ENCODE measurements at regions not wholly inside any gene's neighbourhood (a gene's known extent, or its start where the extent isn't known, plus 50 kb on each side); places are given as distances from the start of the nearest gene placed in this dataset.

DNA sequence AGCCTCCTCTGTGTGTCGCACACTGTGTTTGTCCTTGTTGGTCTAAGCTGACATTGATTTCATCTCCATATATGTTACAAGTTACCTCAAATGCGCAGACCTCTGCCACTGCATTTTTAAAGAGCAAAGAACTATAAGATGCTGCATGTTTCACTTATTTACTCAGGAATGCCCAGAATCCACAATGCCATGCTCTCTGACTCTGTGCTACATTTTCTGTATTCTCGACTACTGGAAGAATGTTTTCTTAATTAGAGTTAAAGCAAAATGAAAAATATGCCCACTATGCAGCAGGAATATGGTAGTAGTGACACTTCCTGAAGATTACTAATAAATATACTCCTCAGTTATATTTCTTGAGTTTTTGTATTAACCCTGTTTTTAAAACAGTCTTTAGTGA, 296.4 kb downstream of the HACE1 start:
- TF ChIP-seq, protein P1, sequence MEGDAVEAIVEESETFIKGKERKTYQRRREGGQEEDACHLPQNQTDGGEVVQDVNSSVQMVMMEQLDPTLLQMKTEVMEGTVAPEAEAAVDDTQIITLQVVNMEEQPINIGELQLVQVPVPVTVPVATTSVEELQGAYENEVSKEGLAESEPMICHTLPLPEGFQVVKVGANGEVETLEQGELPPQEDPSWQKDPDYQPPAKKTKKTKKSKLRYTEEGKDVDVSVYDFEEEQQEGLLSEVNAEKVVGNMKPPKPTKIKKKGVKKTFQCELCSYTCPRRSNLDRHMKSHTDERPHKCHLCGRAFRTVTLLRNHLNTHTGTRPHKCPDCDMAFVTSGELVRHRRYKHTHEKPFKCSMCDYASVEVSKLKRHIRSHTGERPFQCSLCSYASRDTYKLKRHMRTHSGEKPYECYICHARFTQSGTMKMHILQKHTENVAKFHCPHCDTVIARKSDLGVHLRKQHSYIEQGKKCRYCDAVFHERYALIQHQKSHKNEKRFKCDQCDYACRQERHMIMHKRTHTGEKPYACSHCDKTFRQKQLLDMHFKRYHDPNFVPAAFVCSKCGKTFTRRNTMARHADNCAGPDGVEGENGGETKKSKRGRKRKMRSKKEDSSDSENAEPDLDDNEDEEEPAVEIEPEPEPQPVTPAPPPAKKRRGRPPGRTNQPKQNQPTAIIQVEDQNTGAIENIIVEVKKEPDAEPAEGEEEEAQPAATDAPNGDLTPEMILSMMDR (IDR thresholded peaks at IDR 0.05), result no peak
- TF ChIP-seq POLR2A (IDR thresholded peaks at IDR 0.05), result no peak
